Activated CD8-positive, alpha-beta T cell treated with anti-CD3 and anti-CD28 coated beads for 36 hours (primary cell): ENCODE measurements at regions not wholly inside any gene's neighbourhood (a gene's known extent, or its start where the extent isn't known, plus 50 kb on each side); places are given as distances from the start of the nearest gene placed in this dataset.

Experiments used
- ATAC-seq: fragments of 200-7000 bp; cut with Tn5 transposase; one replicate; pipeline ENCODE4 v1.10.0; 2021; ENCODE audit warnings: mild to moderate bottlenecking, moderate library complexity
- CTCF ChIA-PET: fragments of 350-600 bp; sonication (Branson Sonifier 250); formaldehyde crosslinking; loops from one replicate; lab custom pipeline; 2021; ENCODE audit warnings: antibody characterized with exemption; lab: Charles Lee
- POLR2A ChIA-PET: fragments of 350-600 bp; sonication (Branson Sonifier 250); formaldehyde crosslinking; loops from one replicate; lab custom pipeline; 2021; ENCODE audit warnings: antibody characterized with exemption; lab: Charles Lee
- DNase-seq: peaks from one replicate; pipeline ENCODE4 v3.0.0-alpha.2; 2020
- H3K27ac Mint-ChIP-seq: one replicate; pipeline ENCODE4 v1.8.0; 2021; ENCODE audit warnings: mild to moderate bottlenecking, mixed read lengths
- H3K27me3 Mint-ChIP-seq: one replicate; pipeline ENCODE4 v1.8.0; 2021; ENCODE audit warnings: mixed read lengths
- H3K36me3 Mint-ChIP-seq: one replicate; pipeline ENCODE4 v1.8.0; 2021; ENCODE audit warnings: low read depth, mixed read lengths
- H3K4me1 Mint-ChIP-seq: one replicate; pipeline ENCODE4 v1.8.0; 2021; ENCODE audit warnings: low read depth, mixed read lengths
- H3K4me3 Mint-ChIP-seq: one replicate; pipeline ENCODE4 v1.8.0; 2021; ENCODE audit warnings: mild to moderate bottlenecking, moderate library complexity, mixed read lengths
- H3K9me3 Mint-ChIP-seq: one replicate; pipeline ENCODE4 v1.8.0; 2021; ENCODE audit warnings: mixed read lengths
- CTCF ChIP-seq: fragments of 200-600 bp; IDR thresholded peaks from one replicate; pipeline ENCODE4 v1.8.0; 2022; ENCODE audit warnings: antibody characterized with exemption, mild to moderate bottlenecking
- intact Hi-C: fragments of 100-400 bp; cut with micrococcal nuclease; formaldehyde crosslinking; loops from one replicate; pipeline ENCODE4 v1.10.0; 2022

- H3K27ac Mint-ChIP-seq, result no peak overlapping the region
Measured at GRCh38 chr18:34981487-34981886, 59.7 kb upstream of the MAPRE2 start.

GRCh38 chr18:34985963-34986362 lies 55.2 kb upstream of the MAPRE2 start:
- H3K9me3 Mint-ChIP-seq, result no peaks in the 10 kb centered on the region
- ChIA-PET POLR2A (no interaction called here), CTCF (interaction anchor here (1.0 kb wide), 1 partner anchor 9 kb away, joined by 3 read pairs; no protein-coding TSS in a partner anchor)
- no peak for DNase-seq
- no peak for TF ChIP-seq CTCF
- no peaks in the 10 kb centered on the region for H3K36me3 Mint-ChIP-seq
- ATAC-seq, result peak; percentile 24
- no peaks in the 10 kb centered on the region for H3K27me3 Mint-ChIP-seq
- no peaks in the 10 kb centered on the region for H3K4me1 Mint-ChIP-seq
- no peak overlapping the region for H3K27ac Mint-ChIP-seq
- no peak overlapping the region for H3K4me3 Mint-ChIP-seq
- intact Hi-C loops, result no loop called here

More at GRCh38 chr18:34981487-34981886, 59.7 kb upstream of the MAPRE2 start:
- ATAC-seq (no peak), DNase-seq (no peak)
- no peak for TF ChIP-seq CTCF
- Mint-ChIP-seq H3K9me3 (no peaks in the 10 kb centered on the region), H3K4me1 (peaks cover 24% of the 10 kb centered on the region), H3K36me3 (no peaks in the 10 kb centered on the region), H3K27me3 (no peaks in the 10 kb centered on the region), H3K4me3 (no peak overlapping the region)
- ChIA-PET CTCF (interaction anchor here (1.2 kb wide), 1 partner anchor 25 kb away, joined by 4 read pairs; no protein-coding TSS in a partner anchor), POLR2A (no interaction called here)
- intact Hi-C loops, result no loop called here

- no peak for TF ChIP-seq CTCF
- H3K9me3 Mint-ChIP-seq, result no peaks in the 10 kb centered on the region
- no peak overlapping the region for H3K27ac Mint-ChIP-seq
- no peak for ATAC-seq
- no peaks in the 10 kb centered on the region for H3K36me3 Mint-ChIP-seq
- ChIA-PET CTCF (no interaction called here), POLR2A (interaction anchor here (0.6 kb wide), 1 partner anchor 128 kb away, joined by 3 read pairs; no protein-coding TSS in a partner anchor)
- no peak overlapping the region for H3K4me3 Mint-ChIP-seq
- DNase-seq, result no peak
- intact Hi-C loops, result no loop called here
- peaks cover 6% of the 10 kb centered on the region for H3K4me1 Mint-ChIP-seq
- H3K27me3 Mint-ChIP-seq, result no peaks in the 10 kb centered on the region
Measured at GRCh38 chr18:34990597-34990996, 50.6 kb upstream of the MAPRE2 start.

GRCh38 chr18:34991152-34991551 lies 50.1 kb upstream of the MAPRE2 start:
- intact Hi-C loops, result no loop called here
- no peaks in the 10 kb centered on the region for H3K9me3 Mint-ChIP-seq
- no peak overlapping the region for H3K4me3 Mint-ChIP-seq
- no peak overlapping the region for H3K27ac Mint-ChIP-seq
- peaks cover 6% of the 10 kb centered on the region for H3K4me1 Mint-ChIP-seq
- POLR2A ChIA-PET, result interaction anchor here (0.6 kb wide), 1 partner anchor 127 kb away, joined by 3 read pairs; no protein-coding TSS in a partner anchor
- DNase-seq (no peak), ATAC-seq (no peak)
- H3K36me3 Mint-ChIP-seq, result no peaks in the 10 kb centered on the region
- no peaks in the 10 kb centered on the region for H3K27me3 Mint-ChIP-seq
- CTCF ChIA-PET, result no interaction called here
- no peak for TF ChIP-seq CTCF
